Adrenal gland (tissue), 9 donors: ENCODE measurements at regions not wholly inside any gene's neighbourhood (a gene's known extent, or its start where the extent isn't known, plus 50 kb on each side); places are given as distances from the start of the nearest gene placed in this dataset.
A peak's percentile ranks its signal among the peaks of the same experiment; 100 is the strongest.

Source experiments
- DNase-seq, 7 donors: peaks; one replicate each; pipeline ENCODE4 v3.0.0-alpha.2; 2019 to 2020
- H3K27ac ChIP-seq, 5 donors: fragments of 200-600 bp; sonication (generic) in 4 of 5; 1 replicate in 3 of 5; 2 replicates in 2 of 5; pipeline versions ENCODE4 v1.5.1 to v1.8.0; 2016 to 2020; ENCODE audit warnings: mild to moderate bottlenecking in 1 of 5
- H3K27me3 ChIP-seq: fragments of 200-600 bp; 2 replicates; pipeline ENCODE4 v1.8.0; 2021
- H3K36me3 ChIP-seq, 2 donors: fragments of 200-600 bp; replicated peaks in 1 of 2; 1 replicate in 1 of 2; 2 replicates in 1 of 2; pipeline versions ENCODE4 v1.5.1 to v1.8.0; 2018 to 2022
- H3K4me1 ChIP-seq, 2 donors: fragments of 200-600 bp; replicated peaks in 1 of 2; 1 replicate in 1 of 2; 2 replicates in 1 of 2; pipeline versions ENCODE4 v1.5.1 to v1.8.0; 2018 to 2021
- H3K4me3 ChIP-seq, 4 donors: fragments of 200-600 bp; sonication (generic) in 3 of 4; one replicate each; pipeline ENCODE4 v1.5.1; 2016 to 2018
- H3K9me3 ChIP-seq, 3 donors: fragments of 200-600 bp; sonication (generic) in 1 of 3; replicated peaks in 1 of 3; 1 replicate in 2 of 3; 2 replicates in 1 of 3; pipeline versions ENCODE4 v1.5.1 to v1.8.0; 2016 to 2021
- POLR2A ChIP-seq, 2 donors: fragments of 450-650 bp; IDR thresholded peaks; one replicate each; pipeline ENCODE4 v1.6.1; 2017; ENCODE audit warnings: antibody characterized with exemption in 2 of 2, mild to moderate bottlenecking in 2 of 2, moderate library complexity in 1 of 2
- WGBS, 4 donors: extraction: QIAGEN DNeasy Blood & Tissue Kit in 2 of 4; methylation state at CpG; one replicate each; pipeline versions ENCODE4 v1.1.5 to v1.1.7; 2013 to 2017; 5-methylcytosine and 5-hydroxymethylcytosine counted together
- intact Hi-C, 2 donors: fragments of 100-400 bp; cut with DNase I; formaldehyde crosslinking; loops; one replicate each; pipeline versions ENCODE4 v1.14.1 to v1.15.0; 2022 to 2023
- TF ChIP-seq, protein P1 (sequence below), 6 experiments: fragments of 450-650 bp in 4 of 6; fragments of 200-600 bp in 2 of 6; sonication (generic) in 1 of 6; IDR thresholded peaks; 1 replicate in 5 of 6; 2 replicates in 1 of 6; pipeline versions ENCODE4 v1.5.1 to v1.8.0; 2016 to 2021; ENCODE audit warnings: antibody characterized with exemption in 6 of 6, mild to moderate bottlenecking in 2 of 6, moderate library complexity in 1 of 6
- donor health status: healthy with polysubstance abuse.
- donor health status: Bipolar disorder and iron deficiency.
- donor health status: DM: yes; HTN: yes; CAD: no.
- donor health status: DM: no; HTN: no; CAD: no.
- donor health status: DM: no; HTN: no; CAD: no.

DNA sequence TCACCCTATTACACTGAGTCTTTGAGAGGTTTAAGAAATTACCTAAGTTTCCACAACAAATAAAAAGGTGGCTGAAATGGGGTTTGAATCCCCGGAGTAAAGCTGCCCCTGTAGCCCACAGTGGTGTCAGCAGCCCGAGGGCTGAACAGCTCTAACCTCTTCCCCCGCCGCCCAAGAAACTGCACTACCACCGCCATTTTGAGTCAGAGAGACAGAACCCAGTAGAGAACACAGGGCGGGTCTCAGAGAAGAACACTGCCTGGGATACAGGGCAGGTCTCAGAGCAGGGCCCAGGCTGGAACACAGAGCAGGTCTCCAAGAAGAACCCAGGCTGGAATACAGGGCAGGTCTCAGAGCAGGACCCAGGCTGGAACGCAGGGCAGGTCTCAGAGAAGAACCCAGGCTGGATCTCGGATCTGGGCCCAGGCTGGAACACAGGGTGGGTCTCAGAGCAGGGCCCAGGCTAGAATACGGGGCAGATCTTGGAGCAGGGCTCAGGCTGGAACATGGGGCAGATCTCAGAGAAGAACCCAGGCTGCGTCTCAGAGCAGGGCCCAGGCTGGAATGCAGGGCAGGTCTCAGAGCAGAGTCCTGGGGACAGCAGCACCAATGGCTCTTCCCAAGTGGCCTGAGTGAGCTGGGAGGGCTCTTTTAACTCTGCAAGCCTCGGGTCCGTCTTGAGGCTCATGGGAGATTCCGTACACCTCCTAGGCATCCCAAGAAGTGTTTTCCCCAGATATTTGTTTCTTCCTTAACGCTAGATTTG is 85.9 kb upstream of the LANCL2 start:
- TF ChIP-seq, protein P1, sequence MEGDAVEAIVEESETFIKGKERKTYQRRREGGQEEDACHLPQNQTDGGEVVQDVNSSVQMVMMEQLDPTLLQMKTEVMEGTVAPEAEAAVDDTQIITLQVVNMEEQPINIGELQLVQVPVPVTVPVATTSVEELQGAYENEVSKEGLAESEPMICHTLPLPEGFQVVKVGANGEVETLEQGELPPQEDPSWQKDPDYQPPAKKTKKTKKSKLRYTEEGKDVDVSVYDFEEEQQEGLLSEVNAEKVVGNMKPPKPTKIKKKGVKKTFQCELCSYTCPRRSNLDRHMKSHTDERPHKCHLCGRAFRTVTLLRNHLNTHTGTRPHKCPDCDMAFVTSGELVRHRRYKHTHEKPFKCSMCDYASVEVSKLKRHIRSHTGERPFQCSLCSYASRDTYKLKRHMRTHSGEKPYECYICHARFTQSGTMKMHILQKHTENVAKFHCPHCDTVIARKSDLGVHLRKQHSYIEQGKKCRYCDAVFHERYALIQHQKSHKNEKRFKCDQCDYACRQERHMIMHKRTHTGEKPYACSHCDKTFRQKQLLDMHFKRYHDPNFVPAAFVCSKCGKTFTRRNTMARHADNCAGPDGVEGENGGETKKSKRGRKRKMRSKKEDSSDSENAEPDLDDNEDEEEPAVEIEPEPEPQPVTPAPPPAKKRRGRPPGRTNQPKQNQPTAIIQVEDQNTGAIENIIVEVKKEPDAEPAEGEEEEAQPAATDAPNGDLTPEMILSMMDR (IDR thresholded peaks at IDR 0.05), result no peak
- no peak for TF ChIP-seq POLR2A (IDR thresholded peaks at IDR 0.05)
- H3K4me3 ChIP-seq, result no peak overlapping the region
- no peak overlapping the region for H3K27ac ChIP-seq
- H3K9me3 ChIP-seq, result no peaks in the 10 kb centered on the region
- H3K36me3 ChIP-seq, result no peaks in the 10 kb centered on the region
- intact Hi-C loops, result loop anchor here (2.0 to 10.0 kb wide), 4 partner anchors 86 to 316 kb away; partner anchors contain the start of gene LANCL2 (in 1 of the 2)
- no peak for DNase-seq
- 65 to 67% (median 65%) methylated on average over 11 to 14 of the region's 14 CpGs for WGBS, 4 donors
- H3K27me3 ChIP-seq, result no peaks in the 10 kb centered on the region
- H3K4me1 ChIP-seq, result no peaks in the 10 kb centered on the region

DNA sequence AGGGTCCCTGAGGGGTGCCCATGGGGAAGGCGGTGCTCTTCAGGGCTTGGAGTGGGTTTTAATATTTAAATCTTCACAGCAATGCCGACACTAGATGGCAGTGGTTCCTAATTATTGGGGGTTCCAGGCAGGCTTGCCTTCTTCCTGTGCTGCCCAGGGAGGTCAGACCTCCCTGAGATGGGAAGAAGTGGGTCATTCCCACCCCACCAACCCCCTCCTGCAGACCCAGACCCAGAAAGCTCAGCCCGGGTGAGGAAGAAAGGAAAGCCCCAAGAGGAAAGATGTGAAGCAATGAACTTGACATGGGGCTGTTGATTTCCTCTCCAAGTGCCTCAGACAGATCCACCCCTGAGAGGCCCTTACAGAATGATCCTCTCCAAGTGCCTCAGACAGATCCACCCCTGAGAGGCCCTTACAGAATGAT is 85.1 kb upstream of the LANCL2 start:
- WGBS, 4 donors, result 0 to 8% (median 2%) methylated on average over 3 of the region's 3 CpGs
- no peak overlapping the region for H3K4me3 ChIP-seq
- H3K27me3 ChIP-seq, result no peaks in the 10 kb centered on the region
- intact Hi-C loops, result loop anchor here in 1 of 2 donors (5.0 kb wide), 1 partner anchor 132 kb away; no protein-coding TSS in a partner anchor
- peak; percentile 56 to 80 (median 72) for DNase-seq
- TF ChIP-seq, protein P1 (IDR thresholded peaks at IDR 0.05), result peak; percentile 41 to 76 (median 68)
- no peak for TF ChIP-seq POLR2A (IDR thresholded peaks at IDR 0.05)
- H3K9me3 ChIP-seq, result no peaks in the 10 kb centered on the region
- H3K36me3 ChIP-seq, result no peaks in the 10 kb centered on the region
- H3K27ac ChIP-seq, result no peak overlapping the region
- H3K4me1 ChIP-seq, result no peaks in the 10 kb centered on the region

DNA sequence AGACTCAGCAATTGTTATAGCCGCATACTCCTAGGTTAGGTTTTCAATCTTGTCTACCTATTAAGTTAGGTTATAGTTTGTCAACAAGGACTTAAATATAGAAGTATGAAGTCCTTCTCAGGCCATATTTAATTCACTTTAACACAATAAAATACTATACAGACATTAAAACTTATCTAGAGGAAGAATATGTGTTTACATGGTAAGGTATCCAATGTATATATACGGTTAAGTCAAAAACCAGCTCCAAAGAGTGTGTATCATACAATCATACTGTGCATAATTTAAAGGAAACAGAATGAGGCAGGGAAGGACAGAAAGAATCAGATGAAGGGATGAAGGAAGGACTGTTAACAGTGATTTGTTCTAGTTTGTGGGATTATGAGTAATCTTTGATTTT is 79.5 kb upstream of the LANCL2 start:
- Histone ChIP-seq H3K9me3 (no peaks in the 10 kb centered on the region), H3K4me3 (no peak overlapping the region), H3K36me3 (no peaks in the 10 kb centered on the region), H3K4me1 (no peaks in the 10 kb centered on the region), H3K27ac (no peak overlapping the region), H3K27me3 (no peaks in the 10 kb centered on the region)
- DNase-seq, result no peak
- no peak for TF ChIP-seq POLR2A (IDR thresholded peaks at IDR 0.05)
- TF ChIP-seq, protein P1 (IDR thresholded peaks at IDR 0.05), result no peak
- 93 to 96% (median 95%) methylated on average over 2 of the region's 2 CpGs for WGBS, 4 donors
- intact Hi-C loops, result no loop called here

DNA sequence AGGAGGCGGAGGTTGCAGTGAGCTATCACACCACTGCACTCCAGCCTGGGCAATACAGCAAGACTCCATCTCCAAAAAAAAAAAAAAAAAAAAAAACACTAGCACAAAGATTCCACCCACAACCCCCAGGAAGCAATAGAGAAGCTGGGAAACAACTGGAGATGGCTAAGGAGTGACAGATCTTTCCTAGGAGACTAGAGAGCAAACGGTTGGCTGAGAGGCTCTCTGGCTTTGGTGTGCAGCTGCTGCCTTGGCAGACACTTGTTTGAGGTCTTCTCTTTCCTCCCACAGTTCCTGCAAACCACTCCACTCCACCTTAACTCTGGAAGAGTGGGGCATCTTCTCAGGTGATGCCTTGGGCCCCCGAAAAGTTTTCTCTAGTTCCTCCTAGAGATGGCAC is 78.5 kb upstream of the LANCL2 start:
- no peak for DNase-seq
- H3K36me3 ChIP-seq, result no peaks in the 10 kb centered on the region
- no peaks in the 10 kb centered on the region for H3K27me3 ChIP-seq
- H3K9me3 ChIP-seq, result no peaks in the 10 kb centered on the region
- H3K27ac ChIP-seq, result no peak overlapping the region
- H3K4me3 ChIP-seq, result no peak overlapping the region
- 54 to 77% (median 67%) methylated on average over 3 of the region's 3 CpGs for WGBS, 4 donors
- intact Hi-C loops, result no loop called here
- TF ChIP-seq POLR2A (IDR thresholded peaks at IDR 0.05), result no peak
- TF ChIP-seq, protein P1 (IDR thresholded peaks at IDR 0.05), result no peak
- no peaks in the 10 kb centered on the region for H3K4me1 ChIP-seq
